OCI-LY3 (cell line): ENCODE measurements at regions not wholly inside any gene's neighbourhood (a gene's known extent, or its start where the extent isn't known, plus 50 kb on each side); places are given as distances from the start of the nearest gene placed in this dataset.

Experiments
- EZH2phosphoT487 ChIP-seq: fragments of 200-600 bp; shearing (Covaris generic); IDR thresholded peaks from 2 replicates; pipeline ENCODE4 v1.6.1; 2018; ENCODE audit warnings: antibody characterized with exemption, mixed run types, low read depth
- TF ChIP-seq, protein P1 (sequence below): fragments of 200-600, 300-600 bp; sonication (generic); IDR thresholded peaks from 2 replicates; pipeline ENCODE4 v1.5.1; 2014; ENCODE audit warnings: antibody characterized with exemption, low read length, low read depth

DNA sequence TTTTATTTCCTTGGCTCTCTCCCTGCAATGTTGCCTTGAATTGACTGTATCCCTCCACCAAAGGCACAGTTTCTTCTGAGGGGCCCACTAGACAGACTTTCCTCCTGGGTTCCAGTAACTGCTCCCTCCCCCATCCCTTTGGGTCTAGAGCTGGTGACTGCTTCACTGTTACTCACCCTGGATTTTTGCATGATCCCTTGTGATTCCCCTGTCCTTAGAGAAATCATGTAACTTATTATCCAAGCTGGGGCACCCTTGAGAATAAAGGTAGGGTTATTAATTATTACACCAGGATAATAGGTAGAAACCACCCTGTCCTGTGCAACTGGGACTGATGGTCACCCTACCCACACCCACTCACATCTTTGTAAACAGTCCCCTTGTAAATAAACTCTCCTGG, 67.5 kb upstream of the FYN start:
- TF ChIP-seq, protein P1, sequence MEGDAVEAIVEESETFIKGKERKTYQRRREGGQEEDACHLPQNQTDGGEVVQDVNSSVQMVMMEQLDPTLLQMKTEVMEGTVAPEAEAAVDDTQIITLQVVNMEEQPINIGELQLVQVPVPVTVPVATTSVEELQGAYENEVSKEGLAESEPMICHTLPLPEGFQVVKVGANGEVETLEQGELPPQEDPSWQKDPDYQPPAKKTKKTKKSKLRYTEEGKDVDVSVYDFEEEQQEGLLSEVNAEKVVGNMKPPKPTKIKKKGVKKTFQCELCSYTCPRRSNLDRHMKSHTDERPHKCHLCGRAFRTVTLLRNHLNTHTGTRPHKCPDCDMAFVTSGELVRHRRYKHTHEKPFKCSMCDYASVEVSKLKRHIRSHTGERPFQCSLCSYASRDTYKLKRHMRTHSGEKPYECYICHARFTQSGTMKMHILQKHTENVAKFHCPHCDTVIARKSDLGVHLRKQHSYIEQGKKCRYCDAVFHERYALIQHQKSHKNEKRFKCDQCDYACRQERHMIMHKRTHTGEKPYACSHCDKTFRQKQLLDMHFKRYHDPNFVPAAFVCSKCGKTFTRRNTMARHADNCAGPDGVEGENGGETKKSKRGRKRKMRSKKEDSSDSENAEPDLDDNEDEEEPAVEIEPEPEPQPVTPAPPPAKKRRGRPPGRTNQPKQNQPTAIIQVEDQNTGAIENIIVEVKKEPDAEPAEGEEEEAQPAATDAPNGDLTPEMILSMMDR: no peak
- no peak for TF ChIP-seq EZH2phosphoT487
